Naive thymus-derived CD4-positive, alpha-beta T cell (primary cell): ENCODE measurements at regions not wholly inside any gene's neighbourhood (a gene's known extent, or its start where the extent isn't known, plus 50 kb on each side); places are given as distances from the start of the nearest gene placed in this dataset.
"Not testable (repeated sequence)": the region's sequence is repeated elsewhere in the genome, so short reads cannot be mapped to it uniquely, and the experiment has no call there.

Source experiments
- ATAC-seq: fragments of 150-1000 bp; cut with Tn5 transposase; 2 replicates; pipeline ENCODE4 v1.10.0; 2021; ENCODE audit warnings: mild to moderate bottlenecking, moderate library complexity
- CTCF ChIA-PET: fragments of 350-600 bp; sonication (Branson Sonifier 250); formaldehyde crosslinking; loops from one replicate; lab custom pipeline; 2021; ENCODE audit warnings: antibody characterized with exemption; lab: Charles Lee
- POLR2A ChIA-PET: fragments of 350-600 bp; sonication (Branson Sonifier 250); formaldehyde crosslinking; loops from one replicate; lab custom pipeline; 2021; ENCODE audit warnings: antibody characterized with exemption, inconsistent platforms; lab: Charles Lee
- DNase-seq, 9 donors: peaks; one replicate each; pipeline versions ENCODE4 v3.0.0 to v3.0.0-alpha.2; 2020 to 2022; ENCODE audit warnings: mixed read lengths in 1 of 9
- H3K27ac ChIP-seq: one replicate; pipeline ENCODE4 v1.7.0; 2013; ENCODE audit warnings: mild to moderate bottlenecking, low read depth, low read length, moderate library complexity
- H3K27me3 ChIP-seq, 2 donors: one replicate each; pipeline ENCODE4 v1.7.0; 2013; ENCODE audit warnings: low read length in 2 of 2, mild to moderate bottlenecking in 2 of 2, moderate library complexity in 2 of 2; ENCODE audit not compliant: control insufficient read depth in 2 of 2, insufficient read depth in 2 of 2
- H3K36me3 ChIP-seq, 3 experiments: 1 replicate in 2 of 3; 2 replicates in 1 of 3; pipeline ENCODE4 v1.7.0; 2013; ENCODE audit warnings: low read length in 3 of 3, mild to moderate bottlenecking in 3 of 3, moderate library complexity in 1 of 3; ENCODE audit not compliant: insufficient read depth in 3 of 3, control insufficient read depth in 2 of 3
- H3K4me1 ChIP-seq, 2 donors: one replicate each; pipeline ENCODE4 v1.7.0; 2013; ENCODE audit warnings: low read length in 2 of 2, mild to moderate bottlenecking in 2 of 2, moderate library complexity in 1 of 2; ENCODE audit not compliant: control insufficient read depth in 2 of 2, insufficient read depth in 2 of 2
- H3K4me3 ChIP-seq: 2 replicates; pipeline ENCODE4 v1.7.0; 2013; ENCODE audit warnings: mild to moderate bottlenecking, low read length
- H3K9me3 ChIP-seq, 3 experiments: 1 replicate in 2 of 3; 2 replicates in 1 of 3; pipeline ENCODE4 v1.7.0; 2013; ENCODE audit warnings: low read length in 3 of 3; ENCODE audit not compliant: control insufficient read depth in 2 of 3
- H3K27ac Mint-ChIP-seq, 9 donors: one replicate each; pipeline ENCODE4 v1.8.0; 2020 to 2022; ENCODE audit warnings: mixed read lengths in 9 of 9, mild to moderate bottlenecking in 8 of 9, moderate library complexity in 5 of 9, inconsistent platforms in 2 of 9
- H3K27me3 Mint-ChIP-seq, 5 donors: one replicate each; pipeline ENCODE4 v1.8.0; 2021 to 2022; ENCODE audit warnings: mixed read lengths in 5 of 5, mild to moderate bottlenecking in 1 of 5
- H3K36me3 Mint-ChIP-seq, 5 donors: one replicate each; pipeline ENCODE4 v1.8.0; 2020 to 2022; ENCODE audit warnings: mixed read lengths in 5 of 5, mild to moderate bottlenecking in 3 of 5, inconsistent platforms in 1 of 5
- H3K4me1 Mint-ChIP-seq, 7 donors: one replicate each; pipeline ENCODE4 v1.8.0; 2020 to 2022; ENCODE audit warnings: mixed read lengths in 7 of 7, mild to moderate bottlenecking in 3 of 7, inconsistent platforms in 1 of 7
- H3K4me3 Mint-ChIP-seq, 10 donors: one replicate each; pipeline ENCODE4 v1.8.0; 2020 to 2022; ENCODE audit warnings: mild to moderate bottlenecking in 10 of 10, mixed read lengths in 10 of 10, moderate library complexity in 6 of 10, inconsistent platforms in 2 of 10
- H3K9me3 Mint-ChIP-seq, 11 donors: one replicate each; pipeline ENCODE4 v1.8.0; 2020 to 2022; ENCODE audit warnings: mixed read lengths in 11 of 11, mild to moderate bottlenecking in 4 of 11, inconsistent platforms in 1 of 11, moderate library complexity in 1 of 11
- intact Hi-C, 2 donors: fragments of 100-400 bp; cut with micrococcal nuclease; formaldehyde crosslinking; loops; one replicate each; pipeline ENCODE4 v1.15.1; 2023

GRCh38 chr5:36508331-36508730, 98.1 kb upstream of the SLC1A3 start:
- peak in 1 of 9 donors; percentile 17 for DNase-seq

DNA sequence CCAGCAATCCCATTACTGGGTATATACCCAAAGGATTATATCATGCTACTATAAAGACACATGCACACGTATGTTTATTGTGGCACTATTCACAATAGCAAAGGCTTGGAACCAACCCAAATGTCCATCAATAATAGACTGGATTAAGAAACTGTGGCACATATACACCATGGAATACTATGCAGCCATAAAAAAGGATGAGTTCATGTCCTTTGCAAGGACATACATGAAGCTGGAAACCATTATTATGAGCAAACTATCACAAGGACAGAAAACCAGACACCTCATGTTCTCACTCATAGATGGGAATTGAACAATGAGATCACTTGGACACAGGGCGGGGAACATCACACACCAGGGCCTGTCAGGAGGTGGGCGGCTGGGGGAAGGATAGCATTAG, 92.8 kb upstream of the SLC1A3 start:
- ATAC-seq, DNase-seq, intact Hi-C loops, H3K36me3 ChIP-seq, H3K9me3 ChIP-seq, H3K4me1 Mint-ChIP-seq, H3K27me3 ChIP-seq, H3K36me3 Mint-ChIP-seq, POLR2A ChIA-PET, H3K4me3 Mint-ChIP-seq, H3K27ac Mint-ChIP-seq, H3K27ac ChIP-seq, H3K4me3 ChIP-seq, H3K9me3 Mint-ChIP-seq, H3K4me1 ChIP-seq, CTCF ChIA-PET: not testable (repeated sequence)
- H3K27me3 Mint-ChIP-seq = peaks cover 7 to 31% (median 18%) of the 10 kb centered on the region in 5 donors

More at GRCh38 chr5:36508331-36508730, 98.1 kb upstream of the SLC1A3 start:
- H3K4me3 Mint-ChIP-seq, H3K27me3 ChIP-seq, H3K9me3 ChIP-seq, H3K27ac ChIP-seq, H3K9me3 Mint-ChIP-seq, H3K36me3 Mint-ChIP-seq, intact Hi-C loops, H3K36me3 ChIP-seq, H3K4me3 ChIP-seq, ATAC-seq, POLR2A ChIA-PET, H3K27ac Mint-ChIP-seq, H3K4me1 ChIP-seq, H3K4me1 Mint-ChIP-seq: not testable (repeated sequence)
- peaks cover 10 to 34% (median 19%) of the 10 kb centered on the region in 5 donors for H3K27me3 Mint-ChIP-seq
- CTCF ChIA-PET = interaction anchor here (0.9 to 1.2 kb wide), 2 partner anchors 9 to 243 kb away, joined by 3 to 4 read pairs; no protein-coding TSS in a partner anchor

- H3K4me3 Mint-ChIP-seq = no peak overlapping the region
- CTCF ChIA-PET = no interaction called here
- Histone ChIP-seq H3K4me3 (no peak overlapping the region), H3K27ac (no peak overlapping the region), H3K4me1 (no peaks in the 10 kb centered on the region), H3K36me3 (no peaks in the 10 kb centered on the region), H3K27me3 (no peaks in the 10 kb centered on the region), H3K9me3 (no peaks in the 10 kb centered on the region)
- H3K9me3 Mint-ChIP-seq = peaks cover 0 to 9% (median 2%) of the 10 kb centered on the region in 11 donors
- intact Hi-C loops = no loop called here
- no peak overlapping the region for H3K27ac Mint-ChIP-seq
- POLR2A ChIA-PET = no interaction called here
- no peaks in the 10 kb centered on the region for H3K4me1 Mint-ChIP-seq
- H3K36me3 Mint-ChIP-seq = no peaks in the 10 kb centered on the region
- no peak for ATAC-seq
- no peak for DNase-seq
- peaks cover 3 to 27% (median 7%) of the 10 kb centered on the region in 5 donors for H3K27me3 Mint-ChIP-seq
These were observed 86.5 kb upstream of the SLC1A3 start for GRCh38 chr5:36519881-36520280.

DNA sequence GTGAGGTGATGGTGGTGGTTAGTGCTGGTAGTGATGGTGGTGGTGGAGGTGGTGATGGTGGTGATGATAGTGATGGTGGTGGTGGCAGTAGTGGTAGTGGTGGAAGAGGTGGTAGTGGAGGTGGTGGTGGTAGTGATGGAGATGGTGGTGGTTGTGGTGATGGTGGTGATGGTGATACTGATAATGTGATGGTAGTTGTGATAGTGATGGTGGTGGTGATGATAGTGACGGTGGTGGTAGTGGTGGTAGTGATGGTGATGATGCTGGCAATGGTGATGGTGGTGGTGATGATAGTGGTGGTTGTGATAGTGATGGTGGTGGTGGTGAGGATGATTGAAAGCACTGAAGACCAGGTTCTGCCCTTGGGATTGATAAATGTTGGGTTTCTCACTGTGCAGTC, 85.2 kb upstream of the SLC1A3 start:
- no peak for DNase-seq
- CTCF ChIA-PET = interaction anchor here (1.6 kb wide), 1 partner anchor 15 kb away, joined by 3 read pairs; no protein-coding TSS in a partner anchor
- H3K36me3 ChIP-seq = no peaks in the 10 kb centered on the region
- H3K4me3 ChIP-seq = no peak overlapping the region
- POLR2A ChIA-PET = no interaction called here
- Mint-ChIP-seq H3K27me3 (peaks cover 3 to 24% (median 10%) of the 10 kb centered on the region in 5 donors), H3K9me3 (peaks cover 0 to 9% (median 2%) of the 10 kb centered on the region in 11 donors), H3K4me1 (no peaks in the 10 kb centered on the region), H3K36me3 (no peaks in the 10 kb centered on the region), H3K4me3 (no peak overlapping the region), H3K27ac (no peak overlapping the region)
- intact Hi-C loops = no loop called here
- H3K4me1 ChIP-seq = no peaks in the 10 kb centered on the region
- H3K27ac ChIP-seq = no peak overlapping the region
- H3K9me3 ChIP-seq = no peaks in the 10 kb centered on the region
- H3K27me3 ChIP-seq = no peaks in the 10 kb centered on the region
- no peak for ATAC-seq

DNA sequence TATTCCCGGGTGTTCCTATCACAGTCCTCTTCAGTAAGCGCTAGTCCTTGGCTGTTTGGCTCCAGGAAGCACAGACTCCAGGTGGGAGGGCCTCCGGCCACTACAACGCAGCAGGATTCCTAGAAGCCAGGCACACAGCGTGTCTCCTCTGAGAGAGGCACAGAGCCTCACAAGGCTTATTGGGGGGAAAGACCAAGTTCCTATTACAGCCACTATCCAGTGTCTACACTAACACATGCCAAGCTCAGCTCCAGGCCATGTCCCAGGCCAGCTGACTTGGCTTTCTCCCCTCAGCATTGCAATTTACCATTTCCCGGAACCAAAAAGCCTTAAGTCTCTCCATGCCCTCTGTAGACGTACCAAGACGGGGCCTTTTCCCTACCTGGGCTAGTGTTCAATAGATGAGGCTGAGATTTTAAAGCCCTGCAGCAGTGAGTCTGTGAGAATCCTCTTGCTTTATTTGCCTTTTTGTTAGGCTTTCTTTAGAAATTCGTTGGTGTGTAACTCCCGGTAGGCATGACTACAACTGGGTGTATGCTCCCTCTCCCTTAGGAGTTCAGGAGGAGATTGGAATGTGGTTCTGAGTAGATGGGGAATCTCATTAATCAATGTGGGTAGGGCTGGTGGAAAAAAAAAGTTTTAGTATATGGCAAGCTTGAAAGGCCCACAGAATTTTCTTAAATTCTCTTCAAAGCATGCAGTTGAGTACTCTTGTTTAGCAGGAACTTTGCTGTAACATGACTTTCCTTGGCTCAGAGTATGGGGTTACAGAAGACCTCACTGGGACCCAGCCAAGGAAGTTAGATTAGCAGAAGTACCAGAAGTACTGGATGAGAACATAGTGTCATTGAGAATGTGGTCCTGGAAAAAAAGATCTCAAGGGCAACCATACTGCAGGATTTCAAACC, 84.3 kb upstream of the SLC1A3 start:
- ChIA-PET CTCF (interaction anchor here (1.6 kb wide), 1 partner anchor 16 kb away, joined by 3 read pairs; no protein-coding TSS in a partner anchor), POLR2A (no interaction called here)
- H3K4me3 Mint-ChIP-seq = no peak overlapping the region
- no peaks in the 10 kb centered on the region for H3K36me3 Mint-ChIP-seq
- DNase-seq (no peak), ATAC-seq (no peak)
- H3K4me1 Mint-ChIP-seq = no peaks in the 10 kb centered on the region
- no peak overlapping the region for H3K27ac Mint-ChIP-seq
- H3K27me3 Mint-ChIP-seq = peaks cover 3 to 20% (median 10%) of the 10 kb centered on the region in 5 donors
- H3K4me3 ChIP-seq = no peak overlapping the region
- intact Hi-C loops = no loop called here
- no peak overlapping the region for H3K27ac ChIP-seq
- H3K27me3 ChIP-seq = no peaks in the 10 kb centered on the region
- H3K9me3 ChIP-seq = no peaks in the 10 kb centered on the region
- H3K9me3 Mint-ChIP-seq = peaks cover 0 to 8% (median 2%) of the 10 kb centered on the region in 11 donors
- no peaks in the 10 kb centered on the region for H3K4me1 ChIP-seq
- no peaks in the 10 kb centered on the region for H3K36me3 ChIP-seq

DNA sequence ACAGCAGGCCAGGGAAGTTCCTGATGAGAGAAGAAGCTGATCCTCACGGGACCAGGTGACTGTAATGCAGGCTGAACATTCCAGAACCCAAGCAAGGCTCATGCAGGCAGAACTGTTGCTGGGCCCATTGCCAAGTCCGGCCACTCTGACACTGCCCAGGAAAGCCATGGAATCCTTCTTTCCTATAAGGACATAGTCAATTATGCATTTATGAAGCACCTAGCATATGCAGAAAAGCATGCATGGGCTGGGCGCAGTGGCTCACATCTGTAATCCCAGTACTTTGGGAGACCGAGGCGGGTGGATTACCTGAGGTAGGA, 83.7 kb upstream of the SLC1A3 start:
- Histone ChIP-seq H3K36me3 (no peaks in the 10 kb centered on the region), H3K4me3 (no peak overlapping the region), H3K9me3 (no peaks in the 10 kb centered on the region), H3K27ac (no peak overlapping the region), H3K4me1 (no peaks in the 10 kb centered on the region), H3K27me3 (no peaks in the 10 kb centered on the region)
- peaks cover 0 to 8% (median 2%) of the 10 kb centered on the region in 11 donors for H3K9me3 Mint-ChIP-seq
- intact Hi-C loops = no loop called here
- H3K4me3 Mint-ChIP-seq = no peak overlapping the region
- no peaks in the 10 kb centered on the region for H3K4me1 Mint-ChIP-seq
- H3K27me3 Mint-ChIP-seq = peaks cover 3 to 20% (median 10%) of the 10 kb centered on the region in 5 donors
- no peaks in the 10 kb centered on the region for H3K36me3 Mint-ChIP-seq
- CTCF ChIA-PET = interaction anchor here (1.6 kb wide), 1 partner anchor 17 kb away, joined by 3 read pairs; no protein-coding TSS in a partner anchor
- H3K27ac Mint-ChIP-seq = no peak overlapping the region
- POLR2A ChIA-PET = no interaction called here
- DNase-seq = no peak
- ATAC-seq = no peak

DNA sequence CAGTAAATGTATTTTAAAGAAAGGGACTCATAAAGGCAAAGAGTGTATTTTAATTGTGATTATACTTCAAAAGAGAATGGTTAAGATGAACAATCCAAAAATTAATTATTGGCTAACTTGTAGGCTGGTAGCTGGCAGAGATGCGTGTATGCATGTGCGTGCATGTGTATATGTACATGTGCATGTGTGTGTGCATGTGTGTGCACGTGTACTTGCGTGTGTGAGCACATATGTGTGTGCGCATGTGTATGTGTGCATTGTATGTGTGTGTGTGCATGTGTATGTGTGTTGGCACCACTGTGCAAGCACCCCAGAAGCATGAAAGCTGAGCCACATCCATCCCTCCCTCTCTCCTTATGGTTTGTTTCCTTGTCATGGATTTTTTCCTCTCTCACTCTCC, 83.0 kb upstream of the SLC1A3 start:
- peaks cover 0 to 5% (median 0%) of the 10 kb centered on the region in 11 donors for H3K9me3 Mint-ChIP-seq
- ChIA-PET POLR2A (no interaction called here), CTCF (no interaction called here)
- Histone ChIP-seq H3K4me1 (no peaks in the 10 kb centered on the region), H3K27ac (no peak overlapping the region), H3K4me3 (no peak overlapping the region), H3K27me3 (no peaks in the 10 kb centered on the region), H3K36me3 (no peaks in the 10 kb centered on the region), H3K9me3 (no peaks in the 10 kb centered on the region)
- H3K4me1 Mint-ChIP-seq = no peaks in the 10 kb centered on the region
- H3K4me3 Mint-ChIP-seq = no peak overlapping the region
- DNase-seq (no peak), ATAC-seq (no peak)
- H3K27ac Mint-ChIP-seq = no peak overlapping the region
- no peaks in the 10 kb centered on the region for H3K36me3 Mint-ChIP-seq
- H3K27me3 Mint-ChIP-seq = peaks cover 3 to 21% (median 10%) of the 10 kb centered on the region in 5 donors
- intact Hi-C loops = no loop called here
